H1 (cell line): ENCODE measurements at regions not wholly inside any gene's neighbourhood (a gene's known extent, or its start where the extent isn't known, plus 50 kb on each side); places are given as distances from the start of the nearest gene placed in this dataset.

Source experiments
- CTCF ChIA-PET: fragments of 300-600 bp; sonication (Branson Sonifier 250); formaldehyde crosslinking; loops from one replicate; lab custom pipeline; 2021; ENCODE audit not compliant: partially characterized antibody; lab: Charles Lee
- POLR2A ChIA-PET: fragments of 300-600 bp; sonication (Branson Sonifier 250); formaldehyde crosslinking; loops from one replicate; lab custom pipeline; 2021; ENCODE audit warnings: inconsistent platforms; ENCODE audit not compliant: partially characterized antibody; lab: Charles Lee
- DNase-seq, 2 experiments: peaks; one replicate each; pipeline versions ENCODE4 v3.0.0 to v3.0.0-alpha.2; 2010 to 2022; ENCODE audit warnings: low spot score in 2 of 2, low read depth in 1 of 2, mixed read lengths in 1 of 2
- FAIRE-seq: peaks from 2 replicates; lab custom pipeline; 2011; peaks lifted over from hg19 to GRCh38; lab: Jason Lieb, UNC
- H2AFZ ChIP-seq: 2 replicates; pipeline ENCODE4 v1.8.1; 2012; ENCODE audit warnings: low read length, inconsistent platforms
- H2AK5ac ChIP-seq: 2 replicates; pipeline ENCODE4 v1.6.1; 2013; ENCODE audit warnings: low read depth, low read length
- H2BK120ac ChIP-seq: replicated peaks from 2 replicates; pipeline ENCODE3; 2013; ENCODE audit warnings: low read depth, low read length, inconsistent platforms
- H2BK12ac ChIP-seq: 2 replicates; pipeline ENCODE4 v1.6.1; 2013; ENCODE audit warnings: low read depth, low read length
- H2BK15ac ChIP-seq: 2 replicates; pipeline ENCODE4 v1.6.1; 2013; ENCODE audit warnings: low read length
- H2BK20ac ChIP-seq: 2 replicates; pipeline ENCODE4 v1.6.1; 2013; ENCODE audit warnings: low read length
- H2BK5ac ChIP-seq: 2 replicates; pipeline ENCODE4 v1.6.1; 2013; ENCODE audit warnings: low read depth, low read length
- H3K14ac ChIP-seq: 2 replicates; pipeline ENCODE4 v1.6.1; 2013; ENCODE audit warnings: inconsistent platforms; ENCODE audit not compliant: insufficient read length
- H3K18ac ChIP-seq: 2 replicates; pipeline ENCODE4 v1.6.1; 2013; ENCODE audit warnings: low read length; ENCODE audit errors: extremely low read depth
- H3K23ac ChIP-seq: 2 replicates; pipeline ENCODE4 v1.6.1; 2013; ENCODE audit warnings: inconsistent platforms; ENCODE audit not compliant: insufficient read length
- H3K23me2 ChIP-seq: 2 replicates; pipeline ENCODE4 v1.6.1; 2013; ENCODE audit warnings: low read depth, low read length
- H3K27ac ChIP-seq: 2 replicates; pipeline ENCODE4 v1.6.1; 2011; ENCODE audit warnings: low read depth, low read length, inconsistent platforms
- H3K27me3 ChIP-seq, 4 experiments: replicated peaks in 1 of 4; 1 replicate in 1 of 4; 2 replicates in 3 of 4; pipeline versions ENCODE4 v1.6.1 to v1.8.1; 2011 to 2013; ENCODE audit warnings: low read length in 3 of 4, mild to moderate bottlenecking in 3 of 4, inconsistent platforms in 2 of 4, mixed read lengths in 2 of 4, moderate library complexity in 1 of 4; ENCODE audit not compliant: control insufficient read depth in 3 of 4, insufficient read depth in 3 of 4; ENCODE audit errors: extremely low read depth in 1 of 4
- H3K36me3 ChIP-seq, 4 experiments: 2 replicates each; pipeline versions ENCODE4 v1.6.1 to v1.8.1; 2011 to 2013; ENCODE audit warnings: mild to moderate bottlenecking in 4 of 4, low read length in 3 of 4, moderate library complexity in 2 of 4, control low read depth in 1 of 4, inconsistent platforms in 1 of 4; ENCODE audit not compliant: insufficient read depth in 4 of 4, control insufficient read depth in 2 of 4
- H3K4ac ChIP-seq: replicated peaks from 2 replicates; pipeline ENCODE3; 2013; ENCODE audit warnings: low read length, low read depth, mixed read lengths, inconsistent platforms; ENCODE audit not compliant: insufficient read length
- H3K4me1 ChIP-seq, 4 experiments: replicated peaks in 1 of 4; 1 replicate in 1 of 4; 2 replicates in 3 of 4; pipeline versions ENCODE4 v1.6.1 to v1.8.1; 2011 to 2013; ENCODE audit warnings: low read length in 3 of 4, inconsistent platforms in 2 of 4, mixed read lengths in 1 of 4; ENCODE audit not compliant: insufficient read depth in 4 of 4, control insufficient read depth in 3 of 4
- H3K4me2 ChIP-seq, 2 experiments: 2 replicates each; pipeline versions ENCODE4 v1.6.1 to v1.8.1; 2011 to 2013; ENCODE audit warnings: low read depth in 2 of 2, low read length in 2 of 2, control low read depth in 1 of 2, inconsistent platforms in 1 of 2, mild to moderate bottlenecking in 1 of 2; ENCODE audit not compliant: insufficient read depth in 1 of 2
- H3K4me3 ChIP-seq, 4 experiments: fragments of 200-600, 300-600 bp in 1 of 4; sonication (generic), shearing (Covaris generic), sonication (Bioruptor Twin) in 1 of 4; 2 replicates each; pipeline versions ENCODE4 v1.5.1 to v1.8.1; 2011 to 2016; ENCODE audit warnings: low read length in 4 of 4, low read depth in 3 of 4, control low read depth in 2 of 4, inconsistent platforms in 2 of 4, mild to moderate bottlenecking in 2 of 4, mixed read lengths in 1 of 4, moderate library complexity in 1 of 4; ENCODE audit not compliant: insufficient read depth in 2 of 4; ENCODE audit errors: extremely low read depth in 1 of 4
- H3K56ac ChIP-seq: replicated peaks from 2 replicates; pipeline ENCODE3; 2013; ENCODE audit warnings: low read depth, mild to moderate bottlenecking, mixed read lengths, low read length, inconsistent platforms; ENCODE audit not compliant: insufficient read length
- H3K79me1 ChIP-seq: 2 replicates; pipeline ENCODE4 v1.6.1; 2013; ENCODE audit warnings: low read depth, low read length, control low read depth
- H3K79me2 ChIP-seq, 2 experiments: 2 replicates each; pipeline versions ENCODE4 v1.6.1 to v1.8.1; 2012 to 2013; ENCODE audit warnings: low read length in 2 of 2, mild to moderate bottlenecking in 2 of 2, inconsistent platforms in 1 of 2; ENCODE audit not compliant: insufficient read depth in 2 of 2, control insufficient read depth in 1 of 2
- H3K9ac ChIP-seq, 4 experiments: replicated peaks in 1 of 4; 1 replicate in 1 of 4; 2 replicates in 3 of 4; pipeline versions ENCODE4 v1.6.1 to v1.8.1; 2011 to 2013; ENCODE audit warnings: low read depth in 3 of 4, low read length in 3 of 4, control low read depth in 2 of 4, mild to moderate bottlenecking in 2 of 4, moderate library complexity in 2 of 4, inconsistent platforms in 1 of 4; ENCODE audit errors: extremely low read depth in 1 of 4
- H3K9me3 ChIP-seq, 2 experiments: 2 replicates each; pipeline versions ENCODE4 v1.6.1 to v1.8.1; 2012 to 2013; ENCODE audit warnings: mild to moderate bottlenecking in 2 of 2, moderate library complexity in 2 of 2, control low read depth in 1 of 2, inconsistent platforms in 1 of 2, low read depth in 1 of 2, low read length in 1 of 2, mixed read lengths in 1 of 2; ENCODE audit not compliant: insufficient read depth in 2 of 2
- H4K20me1 ChIP-seq, 2 experiments: replicated peaks in 1 of 2; 2 replicates each; pipeline versions ENCODE3 to v1.8.1; 2011 to 2013; ENCODE audit warnings: inconsistent platforms in 2 of 2, low read length in 2 of 2, mild to moderate bottlenecking in 1 of 2; ENCODE audit not compliant: insufficient read depth in 2 of 2, control insufficient read depth in 1 of 2
- H4K5ac ChIP-seq: 2 replicates; pipeline ENCODE4 v1.6.1; 2013; ENCODE audit warnings: low read length, low read depth, mixed read lengths, inconsistent platforms; ENCODE audit not compliant: insufficient read length
- H4K8ac ChIP-seq: 2 replicates; pipeline ENCODE4 v1.8.0; 2013; ENCODE audit warnings: mild to moderate bottlenecking, moderate library complexity, low read length, inconsistent platforms; ENCODE audit not compliant: insufficient read depth; ENCODE audit errors: extremely low read depth
- H4K91ac ChIP-seq: replicated peaks from 2 replicates; pipeline ENCODE3; 2013; ENCODE audit warnings: low read length, mixed read lengths, inconsistent platforms; ENCODE audit not compliant: insufficient read length
- GABPA ChIP-seq: IDR thresholded peaks from 2 replicates; pipeline ENCODE4 v1.6.1; 2011; ENCODE audit warnings: mild to moderate bottlenecking, low read length, moderate library complexity, borderline replicate concordance; ENCODE audit not compliant: insufficient read depth
- HDAC6 ChIP-seq: IDR thresholded peaks from one replicate; pipeline ENCODE4 v1.7.1; 2012; ENCODE audit warnings: low read depth, mild to moderate bottlenecking, inconsistent platforms, low read length, moderate library complexity
- JUN ChIP-seq: IDR thresholded peaks from 2 replicates; pipeline ENCODE4 v1.6.1; 2011; ENCODE audit warnings: low read depth, mild to moderate bottlenecking, improper control_type of control experiment, low read length
- JUND ChIP-seq: IDR thresholded peaks from 2 replicates; pipeline ENCODE4 v1.6.1; 2011; ENCODE audit warnings: mild to moderate bottlenecking, improper control_type of control experiment, low read length
- KDM5A ChIP-seq: fragments of 200-600 bp; IDR thresholded peaks from 2 replicates; pipeline ENCODE4 v1.7.1; 2012; ENCODE audit warnings: mild to moderate bottlenecking, low read length, inconsistent platforms, mixed read lengths
- PHF8 ChIP-seq: fragments of 200-600 bp; sonication (generic); conservative IDR thresholded peaks from 2 replicates; pipeline ENCODE4 v1.7.1; 2012; ENCODE audit warnings: low read depth, mild to moderate bottlenecking, inconsistent platforms, low read length, moderate library complexity
- POU5F1 ChIP-seq: IDR thresholded peaks from 2 replicates; pipeline ENCODE4 v1.6.1; 2011; ENCODE audit warnings: low read depth, mild to moderate bottlenecking, low read length, moderate library complexity
- RBBP5 ChIP-seq: IDR thresholded peaks from 2 replicates; pipeline ENCODE4 v1.7.1; 2012; ENCODE audit warnings: low read depth, mild to moderate bottlenecking, inconsistent platforms, low read length, moderate library complexity, borderline replicate concordance
- SUZ12 ChIP-seq: fragments of 200-600 bp; sonication (generic); IDR thresholded peaks from 2 replicates; pipeline ENCODE4 v1.6.1; 2012; ENCODE audit warnings: mild to moderate bottlenecking, inconsistent platforms, low read length, moderate library complexity, mixed read lengths
- TAF1 ChIP-seq: IDR thresholded peaks from 2 replicates; pipeline ENCODE4 v1.6.1; 2011; ENCODE audit warnings: mild to moderate bottlenecking, low read depth, low read length
- TAF7 ChIP-seq: optimal IDR thresholded peaks from 2 replicates; pipeline ENCODE3; 2011; ENCODE audit warnings: low read depth, mild to moderate bottlenecking, inconsistent platforms, low read length, moderate library complexity, borderline replicate concordance
- TCF12 ChIP-seq: IDR thresholded peaks from 2 replicates; pipeline ENCODE4 v1.6.1; 2011; ENCODE audit warnings: low read depth, mild to moderate bottlenecking, low read length
- ZNF274 ChIP-seq: IDR thresholded peaks from 2 replicates; pipeline ENCODE4 v1.7.0; 2012; ENCODE audit warnings: low read length, borderline replicate concordance; ENCODE audit errors: extremely low read depth
- WGBS, 2 experiments: shearing (Covaris generic) in 1 of 2; methylation state at CpG; one replicate each; pipeline versions ENCODE4 v1.1.6 to v1.1.7; 2013 to 2015; ENCODE audit warnings: low lambda C conversion rate in 2 of 2, mixed read lengths in 2 of 2, inconsistent platforms in 1 of 2, low coverage in 1 of 2, missing lambda C conversion rate in 1 of 2; ENCODE audit not compliant: insufficient replicate concordance in 2 of 2, insufficient coverage in 1 of 2, insufficient read length in 1 of 2; ENCODE audit errors: extremely low coverage in 1 of 2, missing lambda C conversion rate in 1 of 2; 5-methylcytosine and 5-hydroxymethylcytosine counted together

- no peak overlapping the region for H3K9ac ChIP-seq
- no peak overlapping the region for H3K23ac ChIP-seq
- H4K20me1 ChIP-seq, result no peaks in the 10 kb centered on the region
- peak overlapping the region; percentile 36 for H3K4ac ChIP-seq
- WGBS, 2 experiments, result 91% methylated on average over 15 of the region's 16 CpGs; no CpG with 5 or more reads in 1 of the 2 experiments
- H2BK15ac ChIP-seq, result no peak overlapping the region
- H3K23me2 ChIP-seq, result no peaks in the 10 kb centered on the region
- H3K9me3 ChIP-seq, result no peaks in the 10 kb centered on the region
- FAIRE-seq (no peak), DNase-seq (no peak)
- no peak overlapping the region for H3K4me3 ChIP-seq
- POLR2A ChIA-PET, result no interaction called here
- no peak overlapping the region for H2AFZ ChIP-seq
- peaks cover 0 to 13% (median 3%) of the 10 kb centered on the region in 4 experiments; a peak in 3 of 7 replicates for H3K4me1 ChIP-seq
- no peak overlapping the region for H3K27ac ChIP-seq
- H3K4me2 ChIP-seq, result no peak overlapping the region
- CTCF ChIA-PET, result interaction anchor here (1.7 kb wide), 1 partner anchor 10 kb away, joined by 4 read pairs; no protein-coding TSS in a partner anchor
- no peak overlapping the region for H4K91ac ChIP-seq
- H3K36me3 ChIP-seq, result no peaks in the 10 kb centered on the region
- H3K27me3 ChIP-seq, result peaks cover 0 to 11% (median 3%) of the 10 kb centered on the region in 4 experiments; a peak in 3 of 7 replicates
- H2BK120ac ChIP-seq, result no peak overlapping the region
- H3K14ac ChIP-seq, result no peak overlapping the region
- peak overlapping the region; percentile 35; the same call in 1 of the 2 replicates for H4K8ac ChIP-seq
- H2BK5ac ChIP-seq, result no peak overlapping the region
- no peak overlapping the region for H2AK5ac ChIP-seq
- H2BK20ac ChIP-seq, result no peak overlapping the region
- peak overlapping the region; percentile 32; the same call in 1 of the 2 replicates for H3K18ac ChIP-seq
- H3K56ac ChIP-seq, result no peak overlapping the region
- H4K5ac ChIP-seq, result no peak overlapping the region
- no peaks in the 10 kb centered on the region for H3K79me2 ChIP-seq
- H3K79me1 ChIP-seq, result no peaks in the 10 kb centered on the region
- H2BK12ac ChIP-seq, result no peak overlapping the region
- TF ChIP-seq HDAC6 (no peak), TCF12 (no peak), ZNF274 (no peak), KDM5A (no peak), JUND (no peak), SUZ12 (no peak), RBBP5 (no peak), JUN (no peak), GABPA (no peak), TAF7 (no peak), TAF1 (no peak), POU5F1 (no peak), PHF8 (no peak)
Observed at GRCh38 chr2:43071599-43072550, 154.5 kb downstream of the ZFP36L2 start.
